GM23338 (cell line): ENCODE measurements at regions not wholly inside any gene's neighbourhood (a gene's known extent, or its start where the extent isn't known, plus 50 kb on each side); places are given as distances from the start of the nearest gene placed in this dataset.

Experiments used
- ATAC-seq: fragments of 200-7000 bp; cut with Tn5 transposase; 3 replicates; pipeline ENCODE4 v1.9.1; 2020
- DNase-seq: peaks from one replicate; pipeline ENCODE4 v3.0.0-alpha.2; 2015; ENCODE audit warnings: low spot score
- H2AFZ ChIP-seq: fragments of 200-600 bp; sonication (generic); 2 replicates; pipeline ENCODE4 v1.8.0; 2016; ENCODE audit warnings: antibody characterized with exemption, mild to moderate bottlenecking, moderate library complexity
- H3F3A ChIP-seq: fragments of 200-600 bp; sonication (generic); replicated peaks from 2 replicates; pipeline ENCODE4 v1.8.0; 2017; ENCODE audit warnings: antibody characterized with exemption, mixed run types, low read depth
- H3K27ac ChIP-seq: fragments of 200-600 bp; sonication (generic); 2 replicates; pipeline ENCODE4 v1.6.1; 2016; ENCODE audit warnings: low read depth
- H3K27me3 ChIP-seq: fragments of 200-600 bp; sonication (generic); 2 replicates; pipeline ENCODE4 v1.8.0; 2016; ENCODE audit warnings: mild to moderate bottlenecking, mixed run types, moderate library complexity; ENCODE audit not compliant: insufficient read depth
- H3K36me3 ChIP-seq: fragments of 200-600 bp; sonication (generic); 2 replicates; pipeline ENCODE4 v1.8.0; 2016; ENCODE audit warnings: mild to moderate bottlenecking; ENCODE audit not compliant: insufficient read depth
- H3K4me1 ChIP-seq: fragments of 200-600 bp; sonication (generic); 2 replicates; pipeline ENCODE4 v1.8.0; 2016; ENCODE audit warnings: mild to moderate bottlenecking, moderate library complexity; ENCODE audit not compliant: insufficient read depth
- H3K4me2 ChIP-seq: fragments of 200-600 bp; sonication (generic); 2 replicates; pipeline ENCODE4 v1.7.1; 2017; ENCODE audit warnings: mixed run types
- H3K4me3 ChIP-seq: fragments of 200-600 bp; sonication (generic); 2 replicates; pipeline ENCODE4 v1.6.1; 2016; ENCODE audit warnings: mixed run types
- H3K79me2 ChIP-seq: fragments of 200-600 bp; sonication (generic); replicated peaks from 2 replicates; pipeline ENCODE4 v1.8.0; 2017; ENCODE audit warnings: mild to moderate bottlenecking; ENCODE audit not compliant: insufficient read depth
- H3K9me2 ChIP-seq: fragments of 200-600 bp; sonication (generic); 2 replicates; pipeline ENCODE4 v1.8.0; 2017; ENCODE audit not compliant: insufficient read depth
- H4K20me1 ChIP-seq: fragments of 200-600 bp; sonication (generic); replicated peaks from 2 replicates; pipeline ENCODE4 v1.8.0; 2017; ENCODE audit warnings: mild to moderate bottlenecking; ENCODE audit not compliant: insufficient read depth
- H3K27ac Mint-ChIP-seq: 2 replicates; pipeline ENCODE4 v1.8.0; 2020; ENCODE audit warnings: inconsistent platforms, mild to moderate bottlenecking, moderate library complexity, mixed read lengths
- H3K27me3 Mint-ChIP-seq: 3 replicates; pipeline ENCODE4 v1.8.0; 2022; ENCODE audit warnings: low read depth, mild to moderate bottlenecking, moderate library complexity, mixed read lengths, inconsistent platforms; ENCODE audit not compliant: insufficient read depth, poor library complexity
- H3K36me3 Mint-ChIP-seq: 3 replicates; pipeline ENCODE4 v1.8.0; 2021; ENCODE audit warnings: low read depth, mild to moderate bottlenecking, inconsistent platforms, moderate library complexity, mixed read lengths
- H3K4me1 Mint-ChIP-seq: 3 replicates; pipeline ENCODE4 v1.8.0; 2020; ENCODE audit warnings: mild to moderate bottlenecking, inconsistent platforms, mixed read lengths
- H3K4me3 Mint-ChIP-seq: 3 replicates; pipeline ENCODE4 v1.8.0; 2021; ENCODE audit warnings: moderate library complexity, mild to moderate bottlenecking, inconsistent platforms, mixed read lengths
- H3K9me3 Mint-ChIP-seq: 3 replicates; pipeline ENCODE4 v1.8.0; 2020; ENCODE audit warnings: moderate library complexity, mild to moderate bottlenecking, inconsistent platforms, mixed read lengths
- CREB1 ChIP-seq: fragments of 250-450 bp; sonication (Bioruptor Pico); IDR thresholded peaks from 2 replicates; pipeline ENCODE4 v1.5.0; 2020; ENCODE audit warnings: low read depth, mild to moderate bottlenecking, moderate library complexity
- CTCF ChIP-seq, 2 experiments: fragments of 200-600 bp in 1 of 2; sonication (generic) in 1 of 2; conservative IDR thresholded peaks; 2 replicates each; pipeline versions ENCODE4 v1.5.1 to v1.6.1; 2016 to 2017; ENCODE audit warnings: antibody characterized with exemption in 2 of 2, low read depth in 2 of 2, mild to moderate bottlenecking in 2 of 2, moderate library complexity in 1 of 2
- EZH2 ChIP-seq: fragments of 200-600 bp; sonication (generic); IDR thresholded peaks from one replicate; pipeline ENCODE4 v1.8.0; 2017; ENCODE audit warnings: antibody characterized with exemption, mild to moderate bottlenecking, low read depth; ENCODE audit not compliant: unreplicated experiment
- EZH2phosphoT487 ChIP-seq: fragments of 200-600 bp; sonication (generic); IDR thresholded peaks from one replicate; pipeline ENCODE4 v1.8.1; 2018; ENCODE audit warnings: antibody characterized with exemption; ENCODE audit not compliant: unreplicated experiment
- NANOG ChIP-seq: IDR thresholded peaks from 2 replicates; pipeline ENCODE4 v1.6.1; 2016; ENCODE audit warnings: antibody characterized with exemption, borderline replicate concordance
- POLR2AphosphoS5 ChIP-seq: IDR thresholded peaks from 2 replicates; pipeline ENCODE4 v1.6.1; 2016; ENCODE audit warnings: antibody characterized with exemption, low read depth
- REST ChIP-seq: IDR thresholded peaks from one replicate; pipeline ENCODE4 v1.6.1; 2018; ENCODE audit warnings: antibody characterized with exemption; ENCODE audit not compliant: unreplicated experiment
- STAT1 ChIP-seq: IDR thresholded peaks from one replicate; pipeline ENCODE4 v1.6.1; 2016; ENCODE audit warnings: antibody characterized with exemption; ENCODE audit not compliant: unreplicated experiment
- ZNF114 ChIP-seq: fragments of 250-450 bp; sonication (Bioruptor Pico); IDR thresholded peaks from 2 replicates; pipeline ENCODE4 v1.5.0; 2020; ENCODE audit warnings: mild to moderate bottlenecking, moderate library complexity
- ZNF462 ChIP-seq: fragments of 250-450 bp; sonication (Bioruptor Pico); IDR thresholded peaks from 2 replicates; pipeline ENCODE4 v1.5.0; 2020; ENCODE audit warnings: mild to moderate bottlenecking, moderate library complexity

GRCh38 chr17:12592941-12593340, 72.7 kb upstream of the MYOCD start:
- Histone ChIP-seq H2AFZ (no peak overlapping the region), H3K27me3 (no peaks in the 10 kb centered on the region), H3K27ac (no peak overlapping the region), H3K4me1 (no peaks in the 10 kb centered on the region), H3K36me3 (no peaks in the 10 kb centered on the region), H3F3A (no peaks in the 10 kb centered on the region), H3K4me3 (no peak overlapping the region), H3K4me2 (no peak overlapping the region), H3K9me2 (no peaks in the 10 kb centered on the region), H3K79me2 (no peaks in the 10 kb centered on the region), H4K20me1 (no peaks in the 10 kb centered on the region)
- no peak overlapping the region for H3K27ac Mint-ChIP-seq
- H3K4me1 Mint-ChIP-seq = no peaks in the 10 kb centered on the region
- TF ChIP-seq CREB1 (CRISPR knock-in tag) (no peak), ZNF462 (no peak), REST (no peak), NANOG (no peak), STAT1 (no peak), EZH2 (no peak), POLR2AphosphoS5 (no peak), ZNF114 (CRISPR knock-in tag) (no peak), CTCF (conservative IDR thresholded peaks at IDR 0.05; ENCODE audit: low read depth in 2 of 2) (no peak), EZH2phosphoT487 (no peak)
- DNase-seq = no peak
- no peaks in the 10 kb centered on the region; the same call in 2 of the 3 replicates for H3K9me3 Mint-ChIP-seq
- no peaks in the 10 kb centered on the region for H3K27me3 Mint-ChIP-seq
- no peak overlapping the region for H3K4me3 Mint-ChIP-seq
- H3K36me3 Mint-ChIP-seq = no peaks in the 10 kb centered on the region
- no peak for ATAC-seq
